GM12878 (cell line): ENCODE measurements at regions not wholly inside any gene's neighbourhood (a gene's known extent, or its start where the extent isn't known, plus 50 kb on each side); places are given as distances from the start of the nearest gene placed in this dataset.

ENCODE experiments used
- ATAC-seq: fragments of 200-7000 bp; cut with Tn5 transposase; 3 replicates; pipeline ENCODE4 v1.9.1; 2020; ENCODE audit warnings: mild to moderate bottlenecking, moderate library complexity
- BruUV-seq: library from RNA; stranded (reverse); fragments of 400-500 nt; replicated peaks from 2 replicates; lab custom pipeline; 2021; lab: Mats Ljungman, UMichigan
- CTCF ChIA-PET: fragments of 300-600 bp; sonication (Branson Sonifier 250); formaldehyde crosslinking; extraction: SDS; loops from one replicate; lab custom pipeline; 2021; ENCODE audit warnings: inconsistent platforms; lab: Yijun Ruan, JAX
- POLR2A ChIA-PET: fragments of 350-600 bp; formaldehyde crosslinking; extraction: SDS; loops from one replicate; lab custom pipeline; 2021; ENCODE audit warnings: inconsistent platforms; lab: Charles Lee
- RAD21 ChIA-PET: fragments of 300-600 bp; sonication (Branson Sonifier 250); formaldehyde crosslinking; loops from one replicate; lab custom pipeline; 2023; ENCODE audit warnings: antibody characterized with exemption; ENCODE audit not compliant: unreplicated experiment; lab: Charles Lee
- SMC1A ChIA-PET: fragments of 300-600 bp; sonication (Branson Sonifier 250); formaldehyde crosslinking; loops from one replicate; lab custom pipeline; 2023; ENCODE audit not compliant: unreplicated experiment, uncharacterized antibody; lab: Charles Lee
- DNase-seq: peaks from one replicate; pipeline ENCODE4 v3.0.0-alpha.2; 2011; ENCODE audit warnings: low read depth, low spot score
- FAIRE-seq: peaks from 3 replicates; lab custom pipeline; 2011; peaks lifted over from hg19 to GRCh38; lab: Jason Lieb, UNC
- H2AFZ ChIP-seq: 2 replicates; pipeline ENCODE4 v1.6.0; 2011; ENCODE audit warnings: low read depth, low read length, control low read depth; ENCODE audit not compliant: control insufficient read depth
- H3K27ac ChIP-seq: 2 replicates; pipeline ENCODE4 v1.5.1; 2011; ENCODE audit warnings: control low read depth; ENCODE audit not compliant: control insufficient read depth, insufficient read depth
- H3K27me3 ChIP-seq, 2 experiments: replicated peaks in 1 of 2; 2 replicates each; pipeline versions ENCODE4 v1.6.0 to v1.6.1; 2011; ENCODE audit warnings: low read length in 1 of 2; ENCODE audit not compliant: control insufficient read depth in 2 of 2, insufficient read depth in 2 of 2
- H3K36me3 ChIP-seq, 2 experiments: 2 replicates each; pipeline ENCODE4 v1.5.1; 2011; ENCODE audit warnings: low read length in 1 of 2; ENCODE audit not compliant: control insufficient read depth in 2 of 2, insufficient read depth in 2 of 2
- H3K4me1 ChIP-seq: 2 replicates; pipeline ENCODE4 v1.6.1; 2011; ENCODE audit warnings: mild to moderate bottlenecking, low read length, moderate library complexity, mixed read lengths; ENCODE audit not compliant: control insufficient read depth, insufficient read depth
- H3K4me2 ChIP-seq: 2 replicates; pipeline ENCODE4 v1.6.0; 2011; ENCODE audit warnings: control low read depth; ENCODE audit not compliant: control insufficient read depth, insufficient read depth
- H3K4me3 ChIP-seq: fragments of 200-600 bp; sonication (generic); 2 replicates; pipeline ENCODE4 v1.5.1; 2016
- H3K79me2 ChIP-seq: 2 replicates; pipeline ENCODE4 v1.6.0; 2011; ENCODE audit warnings: low read length; ENCODE audit not compliant: control insufficient read depth, insufficient read depth
- H3K9ac ChIP-seq: 2 replicates; pipeline ENCODE4 v1.8.0; 2011; ENCODE audit warnings: low read length, control low read depth, mixed read lengths; ENCODE audit not compliant: control insufficient read depth, insufficient read depth
- H3K9me3 ChIP-seq: replicated peaks from 3 replicates; pipeline ENCODE4 v1.5.1; 2011; ENCODE audit warnings: mild to moderate bottlenecking, low read length; ENCODE audit not compliant: control insufficient read depth, insufficient read depth
- H4K20me1 ChIP-seq: 2 replicates; pipeline ENCODE4 v1.6.0; 2011; ENCODE audit not compliant: control insufficient read depth, insufficient read depth
- CHD1 ChIP-seq: IDR thresholded peaks from 2 replicates; pipeline ENCODE4 v1.6.1; 2012; ENCODE audit warnings: low read depth, low read length, improper control_type of control experiment
- HDAC6 ChIP-seq: fragments of 200-600 bp; sonication (generic); IDR thresholded peaks from one replicate; pipeline ENCODE4 v1.8.0; 2017; ENCODE audit warnings: antibody characterized with exemption; ENCODE audit not compliant: unreplicated experiment
- POLR2A ChIP-seq: IDR thresholded peaks from 2 replicates; pipeline ENCODE4 v1.6.1; 2011; ENCODE audit warnings: low read depth, mild to moderate bottlenecking, low read length
- WGBS: methylation state at CpG from one replicate; pipeline ENCODE4 v1.1.6; 2016; ENCODE audit warnings: low lambda C conversion rate; ENCODE audit not compliant: insufficient replicate concordance, insufficient coverage; ENCODE audit errors: missing lambda C conversion rate; 5-methylcytosine and 5-hydroxymethylcytosine counted together
- in situ Hi-C: fragments of 300-500 bp; cut with MboI; formaldehyde crosslinking; loops from 9 replicates; pipeline ENCODE4 v1.14.3; 2018; ENCODE audit warnings: mixed read lengths
- intact Hi-C: fragments of 100-400 bp; cut with micrococcal nuclease; formaldehyde crosslinking; loops from one replicate; pipeline ENCODE4 v1.14.2; 2022; ENCODE audit not compliant: unreplicated experiment
- TF ChIP-seq, protein P1 (sequence below): fragments of 450-650 bp; IDR thresholded peaks from 2 replicates; pipeline ENCODE4 v1.6.1; 2018; ENCODE audit warnings: borderline replicate concordance, mild to moderate bottlenecking; ENCODE audit not compliant: partially characterized antibody
- TF ChIP-seq, protein P2 (sequence below): fragments of 450-650 bp; IDR thresholded peaks from 2 replicates; pipeline ENCODE4 v1.6.1; 2017; ENCODE audit warnings: antibody characterized with exemption, mild to moderate bottlenecking, moderate library complexity
- TF ChIP-seq, protein P3 (sequence below): fragments of 450-650 bp; IDR thresholded peaks from 2 replicates; pipeline ENCODE4 v1.6.1; 2017; ENCODE audit warnings: mild to moderate bottlenecking, low read depth, inconsistent platforms; ENCODE audit not compliant: poor library complexity, severe bottlenecking

DNA sequence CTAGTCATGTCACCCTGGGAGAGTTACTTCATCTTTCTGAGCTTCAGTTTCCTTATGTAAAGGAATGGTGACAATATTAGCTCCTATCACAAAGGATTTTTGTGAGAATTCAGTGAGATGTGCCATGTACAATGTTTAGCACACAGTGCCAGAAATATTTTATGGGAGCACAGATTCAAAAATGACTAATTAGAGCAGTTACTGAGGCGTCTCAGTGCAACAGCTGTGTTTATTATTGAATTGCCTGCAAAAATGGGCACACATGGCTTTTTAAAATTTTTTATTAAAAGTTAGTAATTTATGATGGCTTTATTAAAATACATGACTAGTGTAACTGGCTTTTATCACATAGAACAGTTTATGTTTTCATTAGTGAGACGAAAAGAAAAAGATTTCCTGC is 134.3 kb upstream of the AHI1 start:
- Histone ChIP-seq H3K79me2 (no peaks in the 10 kb centered on the region), H4K20me1 (no peaks in the 10 kb centered on the region), H3K27me3 (0 out of 4 replicates have a peak, but pooled peaks cover 0 to 2% of the 10 kb centered on the region in 2 experiments), H3K9me3 (no peaks in the 10 kb centered on the region), H3K4me3 (no peak overlapping the region), H3K4me2 (no peak overlapping the region), H3K27ac (no peak overlapping the region), H3K4me1 (no peaks in the 10 kb centered on the region), H2AFZ (no peak overlapping the region), H3K9ac (no peak overlapping the region), H3K36me3 (no peaks in the 10 kb centered on the region)
- TF ChIP-seq POLR2A (no peak), CHD1 (no peak), HDAC6 (no peak)
- TF ChIP-seq, protein P1, sequence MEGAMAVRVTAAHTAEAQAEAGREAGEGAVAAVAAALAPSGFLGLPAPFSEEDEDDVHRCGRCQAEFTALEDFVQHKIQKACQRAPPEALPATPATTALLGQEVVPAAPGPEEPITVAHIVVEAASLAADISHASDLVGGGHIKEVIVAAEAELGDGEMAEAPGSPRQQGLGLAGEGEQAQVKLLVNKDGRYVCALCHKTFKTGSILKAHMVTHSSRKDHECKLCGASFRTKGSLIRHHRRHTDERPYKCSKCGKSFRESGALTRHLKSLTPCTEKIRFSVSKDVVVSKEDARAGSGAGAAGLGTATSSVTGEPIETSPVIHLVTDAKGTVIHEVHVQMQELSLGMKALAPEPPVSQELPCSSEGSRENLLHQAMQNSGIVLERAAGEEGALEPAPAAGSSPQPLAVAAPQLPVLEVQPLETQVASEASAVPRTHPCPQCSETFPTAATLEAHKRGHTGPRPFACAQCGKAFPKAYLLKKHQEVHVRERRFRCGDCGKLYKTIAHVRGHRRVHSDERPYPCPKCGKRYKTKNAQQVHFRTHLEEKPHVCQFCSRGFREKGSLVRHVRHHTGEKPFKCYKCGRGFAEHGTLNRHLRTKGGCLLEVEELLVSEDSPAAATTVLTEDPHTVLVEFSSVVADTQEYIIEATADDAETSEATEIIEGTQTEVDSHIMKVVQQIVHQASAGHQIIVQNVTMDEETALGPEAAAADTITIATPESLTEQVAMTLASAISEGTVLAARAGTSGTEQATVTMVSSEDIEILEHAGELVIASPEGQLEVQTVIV = no peak
- TF ChIP-seq, protein P2, sequence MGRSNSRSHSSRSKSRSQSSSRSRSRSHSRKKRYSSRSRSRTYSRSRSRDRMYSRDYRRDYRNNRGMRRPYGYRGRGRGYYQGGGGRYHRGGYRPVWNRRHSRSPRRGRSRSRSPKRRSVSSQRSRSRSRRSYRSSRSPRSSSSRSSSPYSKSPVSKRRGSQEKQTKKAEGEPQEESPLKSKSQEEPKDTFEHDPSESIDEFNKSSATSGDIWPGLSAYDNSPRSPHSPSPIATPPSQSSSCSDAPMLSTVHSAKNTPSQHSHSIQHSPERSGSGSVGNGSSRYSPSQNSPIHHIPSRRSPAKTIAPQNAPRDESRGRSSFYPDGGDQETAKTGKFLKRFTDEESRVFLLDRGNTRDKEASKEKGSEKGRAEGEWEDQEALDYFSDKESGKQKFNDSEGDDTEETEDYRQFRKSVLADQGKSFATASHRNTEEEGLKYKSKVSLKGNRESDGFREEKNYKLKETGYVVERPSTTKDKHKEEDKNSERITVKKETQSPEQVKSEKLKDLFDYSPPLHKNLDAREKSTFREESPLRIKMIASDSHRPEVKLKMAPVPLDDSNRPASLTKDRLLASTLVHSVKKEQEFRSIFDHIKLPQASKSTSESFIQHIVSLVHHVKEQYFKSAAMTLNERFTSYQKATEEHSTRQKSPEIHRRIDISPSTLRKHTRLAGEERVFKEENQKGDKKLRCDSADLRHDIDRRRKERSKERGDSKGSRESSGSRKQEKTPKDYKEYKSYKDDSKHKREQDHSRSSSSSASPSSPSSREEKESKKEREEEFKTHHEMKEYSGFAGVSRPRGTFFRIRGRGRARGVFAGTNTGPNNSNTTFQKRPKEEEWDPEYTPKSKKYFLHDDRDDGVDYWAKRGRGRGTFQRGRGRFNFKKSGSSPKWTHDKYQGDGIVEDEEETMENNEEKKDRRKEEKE = no peak
- TF ChIP-seq, protein P3, sequence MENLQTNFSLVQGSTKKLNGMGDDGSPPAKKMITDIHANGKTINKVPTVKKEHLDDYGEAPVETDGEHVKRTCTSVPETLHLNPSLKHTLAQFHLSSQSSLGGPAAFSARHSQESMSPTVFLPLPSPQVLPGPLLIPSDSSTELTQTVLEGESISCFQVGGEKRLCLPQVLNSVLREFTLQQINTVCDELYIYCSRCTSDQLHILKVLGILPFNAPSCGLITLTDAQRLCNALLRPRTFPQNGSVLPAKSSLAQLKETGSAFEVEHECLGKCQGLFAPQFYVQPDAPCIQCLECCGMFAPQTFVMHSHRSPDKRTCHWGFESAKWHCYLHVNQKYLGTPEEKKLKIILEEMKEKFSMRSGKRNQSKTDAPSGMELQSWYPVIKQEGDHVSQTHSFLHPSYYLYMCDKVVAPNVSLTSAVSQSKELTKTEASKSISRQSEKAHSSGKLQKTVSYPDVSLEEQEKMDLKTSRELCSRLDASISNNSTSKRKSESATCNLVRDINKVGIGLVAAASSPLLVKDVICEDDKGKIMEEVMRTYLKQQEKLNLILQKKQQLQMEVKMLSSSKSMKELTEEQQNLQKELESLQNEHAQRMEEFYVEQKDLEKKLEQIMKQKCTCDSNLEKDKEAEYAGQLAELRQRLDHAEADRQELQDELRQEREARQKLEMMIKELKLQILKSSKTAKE = no peak
- no peak for ATAC-seq
- SMC1A ChIA-PET = no interaction called here
- no peak for DNase-seq
- FAIRE-seq = no peak
- intact Hi-C loops (no loop called here), in situ Hi-C loops (no loop called here)
- no TSS peak for BruUV-seq
- WGBS = 52% methylated on average over 2 of the region's 2 CpGs
- POLR2A ChIA-PET = no interaction called here
- RAD21 ChIA-PET = no interaction called here
- CTCF ChIA-PET = no interaction called here
